Fibroblast of lung (primary cell): ENCODE measurements at regions not wholly inside any gene's neighbourhood (a gene's known extent, or its start where the extent isn't known, plus 50 kb on each side); places are given as distances from the start of the nearest gene placed in this dataset.
A peak's percentile ranks its signal among the peaks of the same experiment; 100 is the strongest.

Experiments
- DNase-seq, 2 donors: peaks; one replicate each; pipeline versions ENCODE4 v3.0.0 to v3.0.0-alpha.2; 2010; ENCODE audit warnings: low read depth in 2 of 2
- H2AFZ ChIP-seq: 2 replicates; pipeline ENCODE4 v1.5.1; 2012; ENCODE audit warnings: low read length, control low read depth, inconsistent platforms
- H3K27ac ChIP-seq: 2 replicates; pipeline ENCODE4 v1.5.1; 2011; ENCODE audit warnings: low read length, control low read depth; ENCODE audit not compliant: insufficient read depth
- H3K27me3 ChIP-seq: 2 replicates; pipeline ENCODE4 v1.5.1; 2011; ENCODE audit warnings: mild to moderate bottlenecking, low read length; ENCODE audit not compliant: control insufficient read depth, insufficient read depth
- H3K36me3 ChIP-seq: 2 replicates; pipeline ENCODE4 v1.5.1; 2011; ENCODE audit warnings: low read length; ENCODE audit not compliant: control insufficient read depth, insufficient read depth
- H3K4me1 ChIP-seq: 2 replicates; pipeline ENCODE4 v1.5.1; 2011; ENCODE audit warnings: low read length; ENCODE audit not compliant: control insufficient read depth, insufficient read depth; ENCODE audit errors: extremely low read depth
- H3K4me2 ChIP-seq: 2 replicates; pipeline ENCODE4 v1.5.1; 2011; ENCODE audit warnings: low read length, control low read depth; ENCODE audit not compliant: insufficient read depth; ENCODE audit errors: extremely low read depth
- H3K4me3 ChIP-seq, 4 experiments: fragments of 200-600 bp in 1 of 4; sonication (generic) in 1 of 4; replicated peaks in 1 of 4; 2 replicates each; pipeline ENCODE4 v1.5.1; 2011 to 2016; ENCODE audit warnings: low read length in 4 of 4, low read depth in 3 of 4, mild to moderate bottlenecking in 3 of 4, control low read depth in 2 of 4, inconsistent platforms in 1 of 4, mixed read lengths in 1 of 4; ENCODE audit not compliant: insufficient read depth in 1 of 4; ENCODE audit errors: control extremely low read depth in 1 of 4
- H3K79me2 ChIP-seq: 2 replicates; pipeline ENCODE4 v1.5.1; 2012; ENCODE audit warnings: mild to moderate bottlenecking, low read length, inconsistent platforms; ENCODE audit not compliant: control insufficient read depth, insufficient read depth
- H3K9ac ChIP-seq: 2 replicates; pipeline ENCODE4 v1.5.1; 2011; ENCODE audit warnings: mild to moderate bottlenecking, low read length, control low read depth; ENCODE audit not compliant: insufficient read depth
- H3K9me3 ChIP-seq: 2 replicates; pipeline ENCODE4 v1.5.1; 2012; ENCODE audit warnings: low read depth, low read length; ENCODE audit not compliant: control insufficient read depth, insufficient read depth
- H4K20me1 ChIP-seq: 2 replicates; pipeline ENCODE4 v1.5.1; 2011; ENCODE audit warnings: low read length; ENCODE audit not compliant: control insufficient read depth, insufficient read depth; ENCODE audit errors: extremely low read depth
- EZH2 ChIP-seq: IDR thresholded peaks from 2 replicates; pipeline ENCODE4 v1.5.1; 2012; ENCODE audit warnings: low read length, control low read depth, mild to moderate bottlenecking; ENCODE audit errors: missing control alignments
- TF ChIP-seq, protein P1 (sequence below), 2 donors: IDR thresholded peaks in 1 of 2; conservative IDR thresholded peaks in 1 of 2; 1 replicate in 1 of 2; 2 replicates in 1 of 2; pipeline ENCODE4 v1.5.1; 2011 to 2012; ENCODE audit warnings: low read length in 2 of 2, control low read depth in 1 of 2, inconsistent platforms in 1 of 2, low read depth in 1 of 2, mild to moderate bottlenecking in 1 of 2

DNA sequence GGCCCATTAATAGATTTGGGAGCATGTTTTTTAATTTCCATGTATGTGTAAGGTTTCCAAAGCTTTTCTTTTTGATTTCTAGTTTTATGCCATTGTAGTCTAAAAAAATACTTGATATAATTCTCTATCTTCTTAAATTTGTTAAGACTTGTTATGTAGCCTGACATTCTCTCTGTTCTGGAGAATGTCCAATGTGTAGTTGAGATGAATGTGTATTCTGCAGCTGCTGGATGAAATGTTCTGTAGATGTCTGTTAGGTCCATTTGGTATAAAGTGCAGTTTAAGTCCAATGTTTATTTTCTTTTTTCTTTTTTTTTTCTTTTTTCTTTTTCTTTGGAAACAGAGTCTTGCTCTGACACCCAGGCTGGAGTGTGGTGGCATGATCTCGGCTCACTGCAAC lies 378.5 kb upstream of the MAD2L1 start:
- Histone ChIP-seq H3K27me3 (no peaks in the 10 kb centered on the region), H3K79me2 (no peaks in the 10 kb centered on the region), H3K4me2 (no peak overlapping the region), H3K9me3 (no peaks in the 10 kb centered on the region), H3K4me3 (no peak overlapping the region), H2AFZ (no peak overlapping the region), H4K20me1 (no peaks in the 10 kb centered on the region), H3K36me3 (no peaks in the 10 kb centered on the region), H3K4me1 (no peaks in the 10 kb centered on the region), H3K27ac (no peak overlapping the region), H3K9ac (no peak overlapping the region)
- no peak for DNase-seq
- no peak for TF ChIP-seq EZH2
- TF ChIP-seq, protein P1, sequence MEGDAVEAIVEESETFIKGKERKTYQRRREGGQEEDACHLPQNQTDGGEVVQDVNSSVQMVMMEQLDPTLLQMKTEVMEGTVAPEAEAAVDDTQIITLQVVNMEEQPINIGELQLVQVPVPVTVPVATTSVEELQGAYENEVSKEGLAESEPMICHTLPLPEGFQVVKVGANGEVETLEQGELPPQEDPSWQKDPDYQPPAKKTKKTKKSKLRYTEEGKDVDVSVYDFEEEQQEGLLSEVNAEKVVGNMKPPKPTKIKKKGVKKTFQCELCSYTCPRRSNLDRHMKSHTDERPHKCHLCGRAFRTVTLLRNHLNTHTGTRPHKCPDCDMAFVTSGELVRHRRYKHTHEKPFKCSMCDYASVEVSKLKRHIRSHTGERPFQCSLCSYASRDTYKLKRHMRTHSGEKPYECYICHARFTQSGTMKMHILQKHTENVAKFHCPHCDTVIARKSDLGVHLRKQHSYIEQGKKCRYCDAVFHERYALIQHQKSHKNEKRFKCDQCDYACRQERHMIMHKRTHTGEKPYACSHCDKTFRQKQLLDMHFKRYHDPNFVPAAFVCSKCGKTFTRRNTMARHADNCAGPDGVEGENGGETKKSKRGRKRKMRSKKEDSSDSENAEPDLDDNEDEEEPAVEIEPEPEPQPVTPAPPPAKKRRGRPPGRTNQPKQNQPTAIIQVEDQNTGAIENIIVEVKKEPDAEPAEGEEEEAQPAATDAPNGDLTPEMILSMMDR (conservative IDR thresholded peaks at IDR 0.05 in 1 of 2, IDR thresholded peaks at IDR 0.05 in 1 of 2; ENCODE audit: low read depth in 1 of 2, low read length in 2 of 2), result no peak

DNA sequence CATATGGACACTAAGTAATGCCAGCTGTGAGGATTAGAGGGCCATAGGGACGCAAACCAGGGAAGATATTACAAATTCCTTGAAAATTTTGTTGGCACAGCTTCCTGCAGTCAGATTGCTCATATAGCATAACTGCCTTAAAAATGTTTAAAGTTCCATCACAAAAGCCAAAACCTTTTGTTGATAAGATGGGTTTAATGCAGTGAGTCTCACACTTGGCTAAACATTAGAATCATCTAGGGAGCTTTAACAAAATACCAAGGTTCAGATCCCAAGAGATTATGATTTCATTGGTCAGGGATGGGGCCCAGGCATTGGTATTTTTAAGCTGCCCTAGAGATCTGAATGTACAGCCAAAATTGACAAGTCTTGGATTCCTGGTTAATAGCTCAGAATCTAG lies 376.5 kb upstream of the MAD2L1 start:
- Histone ChIP-seq H3K27me3 (no peaks in the 10 kb centered on the region), H3K4me2 (no peak overlapping the region), H3K36me3 (no peaks in the 10 kb centered on the region), H3K27ac (no peak overlapping the region), H4K20me1 (no peaks in the 10 kb centered on the region), H2AFZ (no peak overlapping the region), H3K4me3 (no peak overlapping the region), H3K79me2 (no peaks in the 10 kb centered on the region), H3K4me1 (no peaks in the 10 kb centered on the region), H3K9ac (no peak overlapping the region), H3K9me3 (no peaks in the 10 kb centered on the region)
- peak in 1 of 2 donors; percentile 34 for DNase-seq
- no peak for TF ChIP-seq EZH2
- TF ChIP-seq, protein P1 (conservative IDR thresholded peaks at IDR 0.05 in 1 of 2, IDR thresholded peaks at IDR 0.05 in 1 of 2; ENCODE audit: low read depth in 1 of 2, low read length in 2 of 2), result no peak

DNA sequence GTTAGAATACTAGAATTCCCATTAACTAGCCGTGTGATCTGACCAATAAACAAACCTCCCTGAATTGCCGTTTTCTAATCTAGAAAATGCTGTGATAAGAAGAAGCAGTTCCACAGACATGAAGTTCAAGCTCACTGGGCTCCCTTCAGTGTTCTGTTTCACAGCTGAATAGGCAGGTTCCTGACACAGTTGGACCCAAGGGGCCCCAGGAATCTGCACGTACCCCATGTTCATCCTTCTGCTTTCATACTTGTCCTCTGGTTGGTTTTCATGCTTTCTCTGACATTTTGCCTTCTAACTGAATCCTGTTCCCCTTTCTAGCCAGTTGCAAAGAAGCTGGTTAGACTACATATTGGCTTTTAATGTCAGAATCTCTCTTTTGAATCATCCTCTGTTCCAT lies 374.1 kb upstream of the MAD2L1 start:
- Histone ChIP-seq H3K36me3 (no peaks in the 10 kb centered on the region), H3K4me2 (no peak overlapping the region), H3K4me1 (no peaks in the 10 kb centered on the region), H3K9ac (no peak overlapping the region), H3K79me2 (no peaks in the 10 kb centered on the region), H3K27me3 (no peaks in the 10 kb centered on the region), H3K9me3 (no peaks in the 10 kb centered on the region), H3K27ac (no peak overlapping the region), H4K20me1 (no peaks in the 10 kb centered on the region), H3K4me3 (no peak overlapping the region), H2AFZ (no peak overlapping the region)
- DNase-seq, result no peak
- no peak for TF ChIP-seq EZH2
- TF ChIP-seq, protein P1 (conservative IDR thresholded peaks at IDR 0.05 in 1 of 2, IDR thresholded peaks at IDR 0.05 in 1 of 2; ENCODE audit: low read depth in 1 of 2, low read length in 2 of 2), result no peak
